GM18505 (cell line): ENCODE measurements at regions not wholly inside any gene's neighbourhood (a gene's known extent, or its start where the extent isn't known, plus 50 kb on each side); places are given as distances from the start of the nearest gene placed in this dataset.
"Not testable (repeated sequence)": the region's sequence is repeated elsewhere in the genome, so short reads cannot be mapped to it uniquely, and the experiment has no call there.

Experiments
- ATAC-seq: cut with Tn5 transposase; IDR thresholded peaks from one replicate; pipeline ENCODE4 v1.9.1; 2021; ENCODE audit not compliant: unreplicated experiment
- POLR2A ChIP-seq: IDR thresholded peaks from 4 replicates; pipeline ENCODE4 v1.6.1; 2011; ENCODE audit warnings: borderline replicate concordance; ENCODE audit not compliant: insufficient read depth, insufficient read length; ENCODE audit errors: extremely low read depth

GRCh38 chr1:214715126-214715525 lies 112.1 kb downstream of the CENPF start:
- no peak for TF ChIP-seq POLR2A
- no peak for ATAC-seq

GRCh38 chr1:214717351-214717750 lies 114.4 kb downstream of the CENPF start:
- no peak for TF ChIP-seq POLR2A
- no peak for ATAC-seq

- no peak for ATAC-seq
- no peak for TF ChIP-seq POLR2A
Observed at GRCh38 chr1:214718724-214719123, 115.7 kb downstream of the CENPF start.

- no peak for TF ChIP-seq POLR2A
- ATAC-seq, result no peak
Observed at GRCh38 chr1:214719207-214719606, 116.2 kb downstream of the CENPF start.

GRCh38 chr1:214720561-214720960 lies 117.6 kb downstream of the CENPF start:
- no peak for TF ChIP-seq POLR2A
- no peak for ATAC-seq

- no peak for TF ChIP-seq POLR2A
Observed at GRCh38 chr1:214727274-214727673, 124.3 kb downstream of the CENPF start.

GRCh38 chr1:214739621-214740238 lies 136.7 kb downstream of the CENPF start:
- no peak for ATAC-seq
- TF ChIP-seq POLR2A, result no peak

More at GRCh38 chr1:214727274-214727673, 124.3 kb downstream of the CENPF start:
- no peak for ATAC-seq

GRCh38 chr1:214740471-214740870 lies 137.5 kb downstream of the CENPF start:
- no peak for ATAC-seq
- TF ChIP-seq POLR2A, result no peak

GRCh38 chr1:214747050-214747635 lies 144.1 kb downstream of the CENPF start:
- TF ChIP-seq POLR2A, result no peak
- ATAC-seq, result no peak

GRCh38 chr1:214753236-214753852 lies 150.3 kb downstream of the CENPF start:
- no peak for TF ChIP-seq POLR2A
- no peak for ATAC-seq

- no peak for TF ChIP-seq POLR2A
- ATAC-seq, result no peak
Observed at GRCh38 chr1:214761030-214761429, 158.0 kb downstream of the CENPF start.

GRCh38 chr1:214762902-214763301 lies 159.9 kb downstream of the CENPF start:
- no peak for TF ChIP-seq POLR2A

GRCh38 chr1:214764502-214764901 lies 161.5 kb downstream of the CENPF start:
- TF ChIP-seq POLR2A, result no peak
- no peak for ATAC-seq

More at GRCh38 chr1:214762902-214763301, 159.9 kb downstream of the CENPF start:
- no peak for ATAC-seq

GRCh38 chr1:214767221-214767620 lies 164.2 kb downstream of the CENPF start:
- ATAC-seq, result no peak
- TF ChIP-seq POLR2A, result no peak

GRCh38 chr1:214769666-214770065 lies 166.7 kb downstream of the CENPF start:
- not testable (repeated sequence) for ATAC-seq
